ENCODE measurements at regions not wholly inside any gene's neighbourhood (a gene's known extent, or its start where the extent isn't known, plus 50 kb on each side); places are given as distances from the start of the nearest gene placed in this dataset.
"Not testable (repeated sequence)": the region's sequence is repeated elsewhere in the genome, so short reads cannot be mapped to it uniquely, and the experiment has no call there.

- no peak for DNase-seq
These were observed 91.7 kb upstream of the PNPLA4 start for GRCh38 chrX:8018934-8019333.

GRCh38 chrX:8010105-8010504 lies 82.9 kb upstream of the PNPLA4 start:
- no peak for DNase-seq

- DNase-seq = no peak
These were observed 78.6 kb upstream of the PNPLA4 start for GRCh38 chrX:8005678-8006347.

GRCh38 chrX:8003147-8003883 lies 76.1 kb upstream of the PNPLA4 start:
- DNase-seq = no peak

- DNase-seq = no peak
These were observed 69.6 kb upstream of the PNPLA4 start for GRCh38 chrX:7996851-7997250.

- DNase-seq = peak; percentile 50
These were observed 69.2 kb upstream of the PNPLA4 start for GRCh38 chrX:7996414-7996813.

- DNase-seq = no peak
These were observed 66.7 kb upstream of the PNPLA4 start for GRCh38 chrX:7993873-7994272.

- DNase-seq = not testable (repeated sequence)
These were observed 61.0 kb upstream of the PNPLA4 start for GRCh38 chrX:7988013-7988759.

- no peak for DNase-seq
These were observed 60.2 kb upstream of the PNPLA4 start for GRCh38 chrX:7987160-7988012.

- DNase-seq = not testable (repeated sequence)
These were observed 59.5 kb upstream of the PNPLA4 start for GRCh38 chrX:7986738-7987137.

- DNase-seq = no peak
These were observed 58.4 kb upstream of the PNPLA4 start for GRCh38 chrX:7985568-7985967.

- no peak for DNase-seq
These were observed 56.4 kb upstream of the PNPLA4 start for GRCh38 chrX:7983581-7983980.

All from CD4-positive, alpha-beta T cell treated with Interleukin-17A for 4 hours (primary cell).